ENCODE measurements at regions not wholly inside any gene's neighbourhood (a gene's known extent, or its start where the extent isn't known, plus 50 kb on each side); places are given as distances from the start of the nearest gene placed in this dataset.
"Not testable (repeated sequence)": the region's sequence is repeated elsewhere in the genome, so short reads cannot be mapped to it uniquely, and the experiment has no call there.

- intact Hi-C loops (cut with micrococcal nuclease) = no loop called here
Observed at GRCh38 chr9:25948182-25948581, 269.9 kb upstream of the TUSC1 start.

GRCh38 chr9:25939126-25939525, 260.9 kb upstream of the TUSC1 start:
- intact Hi-C loops (cut with micrococcal nuclease) = no loop called here

GRCh38 chr9:25936031-25936430, 257.8 kb upstream of the TUSC1 start:
- intact Hi-C loops (cut with micrococcal nuclease) = no loop called here

GRCh38 chr9:25935188-25935587, 256.9 kb upstream of the TUSC1 start:
- intact Hi-C loops (cut with micrococcal nuclease) = no loop called here

DNA sequence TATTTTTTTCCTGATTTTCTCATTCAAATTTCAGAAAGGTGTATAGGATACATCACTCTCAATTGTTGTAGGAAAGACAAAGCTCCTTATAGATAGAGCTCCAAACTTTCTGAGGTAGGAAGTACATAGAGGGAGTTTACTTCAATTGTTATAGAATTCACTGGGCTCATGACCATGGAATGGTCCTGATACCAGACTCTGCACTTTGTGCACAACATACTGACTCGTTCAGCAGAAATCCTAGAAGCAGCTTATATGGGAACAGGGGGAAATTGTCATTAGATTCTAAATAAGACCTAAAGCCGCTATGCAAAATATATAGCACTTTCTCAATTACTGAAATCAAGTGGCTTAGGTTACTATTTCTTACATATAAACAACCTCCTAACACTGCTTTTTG, 240.5 kb upstream of the TUSC1 start:
- intact Hi-C loops (cut with micrococcal nuclease) = no loop called here

DNA sequence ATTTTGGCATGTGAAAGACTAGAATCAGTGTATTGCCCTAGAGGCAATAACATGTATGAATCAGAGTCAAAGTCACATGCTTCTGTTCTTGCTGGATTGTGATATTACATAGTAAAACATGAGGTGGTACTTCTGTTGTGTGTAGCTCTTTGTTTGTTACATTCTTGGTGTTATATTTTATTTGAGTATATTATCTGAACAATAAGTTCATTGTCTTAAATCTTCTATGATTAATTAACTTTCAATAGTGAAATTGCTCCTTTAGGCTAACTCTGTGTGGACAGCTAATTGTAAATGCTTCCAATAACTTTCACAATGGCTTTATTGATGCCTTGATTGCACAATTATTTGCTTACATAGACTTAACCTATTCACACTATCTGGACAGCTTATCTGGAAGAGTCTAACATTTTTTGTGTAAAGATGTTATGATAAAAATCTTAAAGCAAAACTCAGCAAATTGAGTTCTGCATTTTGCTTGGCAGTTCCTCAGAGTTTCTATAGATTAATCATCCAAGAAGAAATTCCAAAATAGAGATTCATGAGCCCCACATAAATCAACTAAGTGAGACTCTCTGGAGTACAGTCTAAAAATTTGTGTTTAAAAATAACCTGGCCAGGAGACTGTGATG, 239.6 kb upstream of the TUSC1 start:
- intact Hi-C loops (cut with micrococcal nuclease) = no loop called here

- intact Hi-C loops (cut with micrococcal nuclease) = no loop called here
Observed at GRCh38 chr9:25913806-25914205, 235.6 kb upstream of the TUSC1 start.

- intact Hi-C loops (cut with micrococcal nuclease) = no loop called here
Observed at GRCh38 chr9:25904701-25905100, 226.5 kb upstream of the TUSC1 start.

GRCh38 chr9:25891527-25891926, 213.3 kb upstream of the TUSC1 start:
- intact Hi-C loops (cut with micrococcal nuclease) = no loop called here

- intact Hi-C loops (cut with micrococcal nuclease) = no loop called here
Observed at GRCh38 chr9:25889661-25890060, 211.4 kb upstream of the TUSC1 start.

DNA sequence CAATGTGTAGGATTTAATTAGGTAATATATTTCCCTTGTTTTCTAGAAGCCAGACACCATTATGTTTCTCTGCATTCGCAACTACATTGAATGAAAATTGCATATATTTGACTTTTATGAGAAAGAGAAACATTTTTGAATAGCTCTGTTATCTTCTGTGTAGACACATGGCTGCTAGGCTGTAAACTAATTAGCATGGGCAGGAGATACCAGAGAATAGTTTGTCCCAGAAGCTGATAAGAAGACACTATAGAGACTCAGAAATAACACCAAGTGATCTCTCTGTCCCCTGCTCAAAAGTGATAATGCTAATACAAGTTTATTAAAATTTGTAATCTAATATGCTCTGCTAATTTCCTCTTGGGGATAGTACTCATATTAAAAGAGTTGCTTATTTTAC, 198.0 kb upstream of the TUSC1 start:
- intact Hi-C loops (cut with micrococcal nuclease) = no loop called here

DNA sequence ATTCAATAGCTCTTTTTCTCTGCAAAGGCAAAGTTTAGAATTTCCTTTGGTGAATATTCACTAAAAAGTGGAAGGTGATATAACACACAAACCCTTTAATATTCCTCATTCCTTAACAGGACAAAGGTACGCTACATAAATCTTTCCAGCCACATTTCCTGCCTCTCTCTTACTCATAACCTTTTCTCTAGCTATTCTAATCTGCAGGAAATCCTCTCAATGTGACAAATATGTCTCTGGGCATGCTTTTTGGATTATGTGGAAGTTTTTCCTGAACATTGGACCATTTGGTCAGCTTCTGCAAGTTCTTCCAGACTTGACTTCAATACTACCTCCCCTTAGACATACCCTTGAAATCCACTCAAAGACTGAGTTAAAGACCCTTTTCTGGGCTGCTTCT, 186.3 kb upstream of the TUSC1 start:
- intact Hi-C loops (cut with micrococcal nuclease) = no loop called here

DNA sequence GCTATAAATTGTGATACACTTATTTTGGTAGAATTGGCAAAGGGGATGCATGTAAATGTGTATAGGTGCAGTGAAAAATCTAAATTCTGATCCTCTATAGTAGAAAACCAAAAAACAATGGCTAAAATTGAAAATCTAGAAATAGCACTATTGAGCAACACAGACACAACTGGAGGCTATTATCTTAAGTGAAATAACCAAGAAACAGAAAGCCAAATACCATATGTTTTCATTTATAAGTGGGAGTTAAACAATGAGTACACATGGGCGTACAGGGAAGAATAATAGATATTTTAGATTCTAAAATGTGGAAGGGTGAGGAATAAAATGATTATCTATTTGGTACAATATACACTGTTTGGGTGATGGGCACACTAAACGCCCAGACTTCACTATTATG, 183.2 kb upstream of the TUSC1 start:
- intact Hi-C loops (cut with micrococcal nuclease) = no loop called here

GRCh38 chr9:25857147-25857546, 178.9 kb upstream of the TUSC1 start:
- intact Hi-C loops (cut with micrococcal nuclease) = no loop called here

GRCh38 chr9:25850803-25851202, 172.6 kb upstream of the TUSC1 start:
- intact Hi-C loops (cut with micrococcal nuclease) = no loop called here

GRCh38 chr9:25845867-25846266, 167.6 kb upstream of the TUSC1 start:
- intact Hi-C loops (cut with micrococcal nuclease) = no loop called here

DNA sequence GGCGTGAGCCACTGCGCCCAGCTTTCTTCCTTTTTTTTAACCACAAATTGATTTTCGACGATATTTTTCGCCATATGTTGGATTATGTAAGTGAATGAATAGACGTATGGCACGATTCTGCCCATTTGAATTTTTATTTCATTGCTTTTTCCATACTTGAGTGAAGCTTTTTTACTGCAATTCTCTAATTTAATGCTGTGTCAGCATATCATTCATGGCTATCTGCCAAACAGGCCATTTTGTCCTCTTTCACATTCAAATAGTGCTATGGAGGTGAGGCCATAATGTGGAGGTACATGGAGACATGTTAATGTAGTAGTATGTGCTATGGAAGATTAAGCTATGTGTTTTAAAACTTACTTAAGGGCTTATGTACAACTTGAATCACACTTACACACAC, 152.1 kb upstream of the TUSC1 start:
- intact Hi-C loops (cut with micrococcal nuclease) = no loop called here

DNA sequence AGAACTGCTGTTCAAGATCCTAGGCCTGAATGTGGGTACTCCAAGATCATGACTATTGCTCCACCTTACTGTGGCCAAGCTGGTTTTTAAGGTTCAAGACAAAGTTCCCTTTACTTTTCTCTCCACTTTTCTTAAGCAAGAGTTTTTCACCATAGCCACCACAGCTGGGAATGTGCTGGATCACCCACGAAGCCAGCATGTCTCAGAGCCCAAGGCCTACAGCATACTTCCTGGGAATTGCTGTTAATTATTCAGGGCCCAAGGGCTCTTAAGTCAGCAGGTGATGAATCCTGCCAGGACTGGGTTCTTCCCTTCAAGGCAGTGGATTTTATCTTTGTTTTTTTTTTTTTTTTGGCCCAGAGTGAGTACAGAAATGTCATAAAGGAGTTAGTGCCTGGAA, 149.4 kb upstream of the TUSC1 start:
- intact Hi-C loops (cut with micrococcal nuclease) = no loop called here

GRCh38 chr9:25816439-25816838, 138.2 kb upstream of the TUSC1 start:
- intact Hi-C loops (cut with micrococcal nuclease) = no loop called here

- intact Hi-C loops (cut with micrococcal nuclease) = no loop called here
Observed at GRCh38 chr9:25814023-25814422, 135.8 kb upstream of the TUSC1 start.

DNA sequence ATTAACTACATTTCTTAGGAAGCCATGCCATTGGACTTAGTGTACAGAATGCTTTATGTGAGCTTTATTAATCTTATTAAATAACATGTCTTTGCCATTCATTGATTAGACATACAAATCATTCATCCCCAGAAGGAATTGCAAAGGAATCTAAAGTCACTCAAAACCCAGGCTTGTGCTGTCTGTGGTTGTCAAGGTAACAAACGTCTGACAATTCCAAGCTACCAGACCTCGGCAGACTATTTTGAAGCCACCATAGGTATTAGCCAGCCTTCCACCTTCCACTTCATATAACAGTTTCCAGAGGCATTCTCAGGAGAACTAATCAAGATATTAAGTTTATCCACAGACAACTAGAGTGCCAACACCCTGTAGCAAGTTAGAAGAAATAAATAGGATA, 135.2 kb upstream of the TUSC1 start:
- intact Hi-C loops (cut with micrococcal nuclease) = no loop called here

- intact Hi-C loops (cut with micrococcal nuclease) = no loop called here
Observed at GRCh38 chr9:25808554-25808953, 130.3 kb upstream of the TUSC1 start.

DNA sequence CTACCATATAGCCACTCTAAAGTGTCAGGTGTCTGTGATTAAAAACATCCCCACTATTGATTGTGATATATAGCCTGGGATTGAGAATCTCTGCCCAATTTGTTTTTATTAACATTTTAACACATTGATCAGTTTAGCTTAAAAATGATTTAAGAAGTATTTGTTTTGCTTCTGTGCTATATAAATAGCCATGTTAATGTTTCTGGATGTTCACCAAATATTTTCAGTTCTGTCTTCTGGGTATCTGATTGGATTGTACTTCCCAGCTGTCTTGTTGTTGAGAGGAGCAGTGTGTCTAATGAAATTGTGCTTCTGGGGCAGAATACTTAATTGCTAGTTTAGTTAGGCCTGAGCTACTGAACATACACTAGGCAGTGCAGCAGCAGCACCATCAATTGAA, 126.6 kb upstream of the TUSC1 start:
- intact Hi-C loops (cut with micrococcal nuclease) = no loop called here

GRCh38 chr9:25801989-25802388, 123.7 kb upstream of the TUSC1 start:
- intact Hi-C loops (cut with micrococcal nuclease) = not testable (repeated sequence)

Data from T-helper 1 cell treated with Interleukin-12 subunit alpha and Interleukin-12 subunit beta and Interleukin-4 antibody, amounts not matched to agents 30 ng/mL and 1 ng/mL, for 36 hours (primary cell).